ENCODE measurements at regions not wholly inside any gene's neighbourhood (a gene's known extent, or its start where the extent isn't known, plus 50 kb on each side); places are given as distances from the start of the nearest gene placed in this dataset.
"Not testable (repeated sequence)": the region's sequence is repeated elsewhere in the genome, so short reads cannot be mapped to it uniquely, and the experiment has no call there.

GRCh38 chr4:132479543-132479942, 669.6 kb upstream of the PCDH10 start:
- H3K4me3 ChIP-seq (ENCODE audit: low read depth, low read length): no peak overlapping the region
- POLR2A ChIA-PET: no interaction called here
- no peak for TF ChIP-seq CTCF (IDR thresholded peaks at IDR 0.05; ENCODE audit: insufficient read depth, low read depth, low read length)
- no peaks in the 10 kb centered on the region for H3K27me3 ChIP-seq (ENCODE audit: control insufficient read depth, insufficient read depth, low read length)
- no peak for DNase-seq (ENCODE audit: low read depth)
- CTCF ChIA-PET: no interaction called here
- H3K36me3 ChIP-seq (ENCODE audit: control insufficient read depth, insufficient read depth, low read length): no peaks in the 10 kb centered on the region

- POLR2A ChIA-PET: no interaction called here
- DNase-seq (ENCODE audit: low read depth): no peak
- Histone ChIP-seq H3K27me3 (ENCODE audit: control insufficient read depth, insufficient read depth, low read length) (no peaks in the 10 kb centered on the region), H3K36me3 (ENCODE audit: control insufficient read depth, insufficient read depth, low read length) (no peaks in the 10 kb centered on the region), H3K4me3 (ENCODE audit: low read depth, low read length) (no peak overlapping the region)
- TF ChIP-seq CTCF (IDR thresholded peaks at IDR 0.05; ENCODE audit: insufficient read depth, low read depth, low read length): no peak
- CTCF ChIA-PET: no interaction called here
Measured at GRCh38 chr4:132488555-132488954, 660.5 kb upstream of the PCDH10 start.

- Histone ChIP-seq H3K27me3 (ENCODE audit: control insufficient read depth, insufficient read depth, low read length) (no peaks in the 10 kb centered on the region), H3K36me3 (ENCODE audit: control insufficient read depth, insufficient read depth, low read length) (no peaks in the 10 kb centered on the region), H3K4me3 (ENCODE audit: low read depth, low read length) (no peak overlapping the region)
- no peak for TF ChIP-seq CTCF (IDR thresholded peaks at IDR 0.05; ENCODE audit: insufficient read depth, low read depth, low read length)
- DNase-seq (ENCODE audit: low read depth): no peak
- ChIA-PET POLR2A (no interaction called here), CTCF (no interaction called here)
Measured at GRCh38 chr4:132493476-132493875, 655.6 kb upstream of the PCDH10 start.

- POLR2A ChIA-PET; H3K27me3 ChIP-seq (ENCODE audit: control insufficient read depth, insufficient read depth, low read length); DNase-seq (ENCODE audit: low read depth); CTCF ChIA-PET; H3K4me3 ChIP-seq (ENCODE audit: low read depth, low read length); H3K36me3 ChIP-seq (ENCODE audit: control insufficient read depth, insufficient read depth, low read length): not testable (repeated sequence)
Measured at GRCh38 chr4:132495267-132495812, 653.8 kb upstream of the PCDH10 start.

GRCh38 chr4:132498215-132498614, 650.9 kb upstream of the PCDH10 start:
- CTCF ChIA-PET: interaction anchor here (0.7 kb wide), 3 partner anchors 32 to 1033 kb away, joined by 3 read pairs; no protein-coding TSS in a partner anchor
- H3K36me3 ChIP-seq (ENCODE audit: control insufficient read depth, insufficient read depth, low read length): no peaks in the 10 kb centered on the region
- TF ChIP-seq CTCF (IDR thresholded peaks at IDR 0.05; ENCODE audit: insufficient read depth, low read depth, low read length): no peak
- DNase-seq (ENCODE audit: low read depth): no peak
- no peak overlapping the region for H3K4me3 ChIP-seq (ENCODE audit: low read depth, low read length)
- POLR2A ChIA-PET: no interaction called here
- no peaks in the 10 kb centered on the region for H3K27me3 ChIP-seq (ENCODE audit: control insufficient read depth, insufficient read depth, low read length)

- no peaks in the 10 kb centered on the region for H3K36me3 ChIP-seq (ENCODE audit: control insufficient read depth, insufficient read depth, low read length)
- no peak for TF ChIP-seq CTCF (IDR thresholded peaks at IDR 0.05; ENCODE audit: insufficient read depth, low read depth, low read length)
- H3K27me3 ChIP-seq (ENCODE audit: control insufficient read depth, insufficient read depth, low read length): no peaks in the 10 kb centered on the region
- CTCF ChIA-PET: no interaction called here
- POLR2A ChIA-PET: no interaction called here
- DNase-seq (ENCODE audit: low read depth): no peak
- no peak overlapping the region for H3K4me3 ChIP-seq (ENCODE audit: low read depth, low read length)
Measured at GRCh38 chr4:132502096-132502552, 647.0 kb upstream of the PCDH10 start.
